Vagina (tissue), 2 donors: ENCODE measurements at regions not wholly inside any gene's neighbourhood (a gene's known extent, or its start where the extent isn't known, plus 50 kb on each side); places are given as distances from the start of the nearest gene placed in this dataset.

Experiments used
- CTCF ChIP-seq, 3 experiments: fragments of 450-650 bp in 2 of 3; fragments of 200-600 bp in 1 of 3; sonication (generic) in 1 of 3; IDR thresholded peaks; one replicate each; pipeline ENCODE4 v1.5.1; 2017 to 2019; ENCODE audit warnings: antibody characterized with exemption in 3 of 3, mild to moderate bottlenecking in 2 of 3, moderate library complexity in 2 of 3
- POLR2A ChIP-seq, 2 donors: fragments of 450-650 bp; IDR thresholded peaks; one replicate each; pipeline ENCODE4 v1.6.1; 2017; ENCODE audit warnings: antibody characterized with exemption in 2 of 2, mild to moderate bottlenecking in 2 of 2, moderate library complexity in 2 of 2

GRCh38 chr7:112707655-112708054 is 82.5 kb downstream of the TMEM168 start:
- TF ChIP-seq CTCF (IDR thresholded peaks at IDR 0.05) (no peak), POLR2A (IDR thresholded peaks at IDR 0.05) (no peak)
